Activated naive CD8-positive, alpha-beta T cell treated with anti-CD3 and anti-CD28 coated beads, Interleukin-2, amount 50 U/mL, for 24 hours (primary cell): ENCODE measurements at regions not wholly inside any gene's neighbourhood (a gene's known extent, or its start where the extent isn't known, plus 50 kb on each side); places are given as distances from the start of the nearest gene placed in this dataset.
A peak's percentile ranks its signal among the peaks of the same experiment; 100 is the strongest.

Experiments used
- ATAC-seq: fragments of 150-1000 bp; cut with Tn5 transposase; one replicate; pipeline ENCODE4 v1.10.0; 2021
- DNase-seq: peaks from one replicate; pipeline ENCODE4 v3.0.0; 2021
- H3K27ac Mint-ChIP-seq: one replicate; pipeline ENCODE4 v1.8.0; 2021; ENCODE audit warnings: mild to moderate bottlenecking, mixed read lengths
- H3K27me3 Mint-ChIP-seq: one replicate; pipeline ENCODE4 v1.8.0; 2021; ENCODE audit warnings: mixed read lengths
- H3K36me3 Mint-ChIP-seq: one replicate; pipeline ENCODE4 v1.8.0; 2021; ENCODE audit warnings: low read depth, mixed read lengths
- H3K4me1 Mint-ChIP-seq: one replicate; pipeline ENCODE4 v1.8.0; 2021; ENCODE audit warnings: mixed read lengths
- H3K4me3 Mint-ChIP-seq: one replicate; pipeline ENCODE4 v1.8.0; 2021; ENCODE audit warnings: mild to moderate bottlenecking, moderate library complexity, mixed read lengths
- H3K9me3 Mint-ChIP-seq: one replicate; pipeline ENCODE4 v1.8.0; 2021; ENCODE audit warnings: mixed read lengths

DNA sequence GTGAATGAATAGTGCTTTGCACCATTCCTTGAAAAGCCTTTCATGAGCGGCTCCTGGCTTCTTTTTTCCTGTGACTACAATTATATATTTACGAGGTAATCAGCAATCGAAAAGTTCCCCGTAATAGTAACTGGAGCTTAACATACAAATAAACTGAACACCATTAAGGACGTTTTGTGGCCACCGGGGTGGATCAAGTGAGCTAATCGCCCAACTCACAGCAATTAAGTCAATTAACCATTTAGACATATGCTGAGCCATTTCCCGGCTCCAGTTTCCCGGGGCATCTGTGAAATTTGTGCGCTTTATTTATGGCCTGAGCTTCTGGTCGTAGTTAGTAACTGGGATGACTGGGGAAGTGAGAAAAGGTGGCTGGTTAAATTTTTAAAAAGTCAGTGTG lies 465.2 kb downstream of the MIAT start:
- DNase-seq (no peak), ATAC-seq (no peak)
- H3K4me1 Mint-ChIP-seq: peaks cover 4% of the 10 kb centered on the region
- H3K36me3 Mint-ChIP-seq: no peaks in the 10 kb centered on the region
- H3K27me3 Mint-ChIP-seq: peaks cover 33% of the 10 kb centered on the region
- no peak overlapping the region for H3K4me3 Mint-ChIP-seq
- H3K27ac Mint-ChIP-seq: no peak overlapping the region
- no peaks in the 10 kb centered on the region for H3K9me3 Mint-ChIP-seq

GRCh38 chr22:27123880-27124279 lies 466.5 kb downstream of the MIAT start:
- H3K9me3 Mint-ChIP-seq: no peaks in the 10 kb centered on the region
- ATAC-seq (no peak), DNase-seq (no peak)
- peaks cover 32% of the 10 kb centered on the region for H3K27me3 Mint-ChIP-seq
- H3K4me1 Mint-ChIP-seq: peaks cover 4% of the 10 kb centered on the region
- no peak overlapping the region for H3K27ac Mint-ChIP-seq
- no peak overlapping the region for H3K4me3 Mint-ChIP-seq
- no peaks in the 10 kb centered on the region for H3K36me3 Mint-ChIP-seq

DNA sequence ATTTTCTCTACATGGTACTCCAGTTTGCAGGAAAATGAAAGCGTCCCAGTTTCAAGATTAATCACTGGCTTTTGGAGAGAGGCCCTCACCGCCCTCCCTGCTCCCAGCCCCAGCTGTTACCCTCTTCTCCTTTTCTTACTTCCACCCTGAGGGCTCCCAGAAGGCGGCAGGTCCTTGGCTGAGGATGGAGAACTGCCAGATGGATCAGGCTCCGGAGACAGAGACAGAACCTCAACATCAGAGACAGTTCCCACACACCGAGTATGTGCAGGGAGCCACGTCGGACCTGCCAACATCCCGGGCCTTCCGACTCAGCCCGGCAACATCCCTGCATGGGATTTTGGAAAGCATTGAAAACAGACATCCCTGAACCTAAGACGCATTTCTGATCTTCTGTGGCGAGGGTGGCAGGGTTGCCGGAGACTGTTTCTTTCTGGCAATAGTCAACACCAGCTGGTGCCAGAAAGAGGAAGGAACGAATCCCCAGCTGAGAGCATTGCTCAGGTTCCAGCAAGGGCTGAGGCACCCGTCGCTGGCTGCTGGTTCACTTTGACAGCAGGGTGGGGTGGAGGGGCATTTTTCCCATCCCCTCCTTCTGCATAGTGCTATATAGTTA lies 467.1 kb downstream of the MIAT start:
- Mint-ChIP-seq H3K9me3 (no peaks in the 10 kb centered on the region), H3K27me3 (peaks cover 34% of the 10 kb centered on the region), H3K4me1 (peaks cover 4% of the 10 kb centered on the region), H3K36me3 (no peaks in the 10 kb centered on the region), H3K27ac (no peak overlapping the region), H3K4me3 (no peak overlapping the region)
- no peak for ATAC-seq
- no peak for DNase-seq

GRCh38 chr22:27125539-27125938 lies 468.2 kb downstream of the MIAT start:
- Mint-ChIP-seq H3K9me3 (no peaks in the 10 kb centered on the region), H3K4me1 (peaks cover 4% of the 10 kb centered on the region), H3K36me3 (no peaks in the 10 kb centered on the region), H3K27me3 (peaks cover 34% of the 10 kb centered on the region), H3K27ac (no peak overlapping the region), H3K4me3 (no peak overlapping the region)
- DNase-seq (no peak), ATAC-seq (no peak)

GRCh38 chr22:27127911-27128310 lies 470.5 kb downstream of the MIAT start:
- H3K4me3 Mint-ChIP-seq: no peak overlapping the region
- DNase-seq (no peak), ATAC-seq (no peak)
- peaks cover 43% of the 10 kb centered on the region for H3K27me3 Mint-ChIP-seq
- peaks cover 6% of the 10 kb centered on the region for H3K4me1 Mint-ChIP-seq
- H3K36me3 Mint-ChIP-seq: no peaks in the 10 kb centered on the region
- H3K27ac Mint-ChIP-seq: no peak overlapping the region
- no peaks in the 10 kb centered on the region for H3K9me3 Mint-ChIP-seq

DNA sequence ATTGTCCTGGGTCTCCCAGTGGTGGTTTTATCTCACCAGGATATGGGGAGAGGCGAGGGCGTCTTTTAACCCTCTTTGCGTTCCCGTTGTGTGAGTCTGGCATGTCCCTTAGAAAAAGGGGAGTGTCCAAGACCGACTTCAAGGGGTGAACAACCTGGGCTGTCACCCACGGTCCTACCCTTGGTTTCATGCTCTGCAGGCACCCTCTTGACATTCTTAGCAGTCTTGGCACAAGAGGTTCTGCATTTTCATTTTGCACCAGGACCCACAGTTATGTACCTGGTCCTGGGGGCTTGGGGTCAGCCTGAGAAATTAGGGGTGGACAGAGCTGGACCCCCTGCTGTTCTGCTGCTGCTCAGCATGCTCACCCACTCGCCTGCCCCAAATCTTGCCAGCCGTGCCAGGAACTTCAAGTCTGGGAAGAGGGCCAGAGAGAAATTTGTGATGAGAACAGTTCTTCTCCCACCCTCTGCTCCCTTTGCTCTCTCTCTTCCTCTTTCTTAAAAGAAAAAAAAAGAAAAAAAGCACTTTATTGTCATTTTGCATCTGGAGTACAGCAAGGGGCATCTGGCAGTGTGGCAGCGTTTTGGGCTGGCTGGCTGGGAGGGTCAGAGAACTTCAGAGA lies 471.2 kb downstream of the MIAT start:
- peaks cover 6% of the 10 kb centered on the region for H3K4me1 Mint-ChIP-seq
- H3K27ac Mint-ChIP-seq: no peak overlapping the region
- ATAC-seq: no peak
- no peaks in the 10 kb centered on the region for H3K36me3 Mint-ChIP-seq
- H3K4me3 Mint-ChIP-seq: no peak overlapping the region
- H3K27me3 Mint-ChIP-seq: peaks cover 45% of the 10 kb centered on the region
- H3K9me3 Mint-ChIP-seq: no peaks in the 10 kb centered on the region
- no peak for DNase-seq

- ATAC-seq (no peak), DNase-seq (no peak)
- Mint-ChIP-seq H3K36me3 (no peaks in the 10 kb centered on the region), H3K27ac (no peak overlapping the region), H3K4me1 (peaks cover 6% of the 10 kb centered on the region), H3K4me3 (no peak overlapping the region), H3K9me3 (no peaks in the 10 kb centered on the region), H3K27me3 (peaks cover 41% of the 10 kb centered on the region)
Measured at GRCh38 chr22:27129266-27129665, 471.9 kb downstream of the MIAT start.

DNA sequence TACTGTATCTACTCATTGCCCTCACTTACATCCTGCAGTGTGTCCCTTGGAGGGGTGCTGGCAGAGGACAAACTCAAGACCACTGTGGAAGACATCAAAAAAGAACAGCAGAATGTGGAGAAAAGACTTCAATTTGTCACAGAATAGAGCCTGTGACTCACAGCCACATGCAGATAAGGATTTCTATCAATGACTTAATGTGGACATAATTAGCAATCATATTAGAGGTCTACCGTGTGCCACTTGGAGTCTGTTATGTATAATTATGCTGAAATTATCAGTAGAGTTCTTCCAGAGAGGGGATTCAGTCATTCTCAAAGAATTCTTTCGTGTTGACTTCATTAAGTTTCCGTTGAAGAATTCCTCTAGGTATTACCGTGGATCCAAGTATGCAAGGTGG lies 473.5 kb downstream of the MIAT start:
- no peak for ATAC-seq
- Mint-ChIP-seq H3K27ac (no peak overlapping the region), H3K4me3 (no peak overlapping the region), H3K9me3 (no peaks in the 10 kb centered on the region), H3K4me1 (peaks cover 2% of the 10 kb centered on the region), H3K27me3 (peaks cover 32% of the 10 kb centered on the region), H3K36me3 (no peaks in the 10 kb centered on the region)
- no peak for DNase-seq

- DNase-seq (no peak), ATAC-seq (no peak)
- peaks cover 30% of the 10 kb centered on the region for H3K27me3 Mint-ChIP-seq
- no peaks in the 10 kb centered on the region for H3K36me3 Mint-ChIP-seq
- H3K4me3 Mint-ChIP-seq: no peak overlapping the region
- H3K4me1 Mint-ChIP-seq: peaks cover 2% of the 10 kb centered on the region
- no peaks in the 10 kb centered on the region for H3K9me3 Mint-ChIP-seq
- peak overlapping the region; percentile 16 for H3K27ac Mint-ChIP-seq
Measured at GRCh38 chr22:27131346-27131745, 474.0 kb downstream of the MIAT start.

DNA sequence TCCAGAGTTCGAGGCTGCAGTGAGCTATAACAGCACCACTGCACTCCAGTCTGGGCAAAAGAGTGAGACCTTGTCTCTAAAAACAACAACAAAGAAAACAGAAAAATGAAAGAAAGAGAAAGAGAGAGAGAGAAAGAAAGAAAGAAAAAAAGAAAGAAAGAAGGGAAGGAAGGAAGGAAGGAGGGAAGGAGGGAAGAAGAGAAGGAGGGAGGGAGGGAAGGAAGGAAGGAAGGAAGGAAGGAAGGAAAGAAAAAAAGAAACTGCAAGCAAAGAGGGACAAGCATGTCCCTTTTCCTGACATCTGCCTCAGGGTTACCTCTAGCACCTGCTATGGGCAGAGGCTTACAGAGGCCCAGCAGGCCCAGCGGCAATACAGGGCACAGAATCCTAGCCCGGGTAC lies 475.0 kb downstream of the MIAT start:
- peaks cover 7% of the 10 kb centered on the region for H3K9me3 Mint-ChIP-seq
- ATAC-seq (no peak), DNase-seq (no peak)
- H3K27ac Mint-ChIP-seq: no peak overlapping the region
- H3K36me3 Mint-ChIP-seq: no peaks in the 10 kb centered on the region
- peaks cover 22% of the 10 kb centered on the region for H3K27me3 Mint-ChIP-seq
- no peak overlapping the region for H3K4me3 Mint-ChIP-seq
- peaks cover 2% of the 10 kb centered on the region for H3K4me1 Mint-ChIP-seq

GRCh38 chr22:27133019-27133431 lies 475.6 kb downstream of the MIAT start:
- DNase-seq (no peak), ATAC-seq (no peak)
- no peak overlapping the region for H3K4me3 Mint-ChIP-seq
- no peak overlapping the region for H3K27ac Mint-ChIP-seq
- peaks cover 7% of the 10 kb centered on the region for H3K9me3 Mint-ChIP-seq
- H3K27me3 Mint-ChIP-seq: peaks cover 22% of the 10 kb centered on the region
- no peaks in the 10 kb centered on the region for H3K36me3 Mint-ChIP-seq
- peaks cover 2% of the 10 kb centered on the region for H3K4me1 Mint-ChIP-seq

GRCh38 chr22:27133681-27134314 lies 476.4 kb downstream of the MIAT start:
- Mint-ChIP-seq H3K36me3 (no peaks in the 10 kb centered on the region), H3K27me3 (peaks cover 22% of the 10 kb centered on the region), H3K27ac (no peak overlapping the region), H3K4me1 (peaks cover 2% of the 10 kb centered on the region), H3K9me3 (peaks cover 7% of the 10 kb centered on the region), H3K4me3 (no peak overlapping the region)
- ATAC-seq (no peak), DNase-seq (no peak)

- DNase-seq: peak; percentile 16
- H3K27ac Mint-ChIP-seq: no peak overlapping the region
Measured at GRCh38 chr22:27134315-27134701, 476.9 kb downstream of the MIAT start.

GRCh38 chr22:27135031-27135981 lies 477.9 kb downstream of the MIAT start:
- Mint-ChIP-seq H3K27me3 (peaks cover 19% of the 10 kb centered on the region), H3K9me3 (peaks cover 7% of the 10 kb centered on the region), H3K36me3 (no peaks in the 10 kb centered on the region), H3K4me1 (peaks cover 2% of the 10 kb centered on the region), H3K27ac (no peak overlapping the region), H3K4me3 (no peak overlapping the region)
- DNase-seq (no peak), ATAC-seq (no peak)

More at GRCh38 chr22:27134315-27134701, 476.9 kb downstream of the MIAT start:
- H3K36me3 Mint-ChIP-seq: no peaks in the 10 kb centered on the region
- H3K4me1 Mint-ChIP-seq: peaks cover 2% of the 10 kb centered on the region
- peaks cover 19% of the 10 kb centered on the region for H3K27me3 Mint-ChIP-seq
- peaks cover 7% of the 10 kb centered on the region for H3K9me3 Mint-ChIP-seq
- peak; percentile 75 for ATAC-seq
- no peak overlapping the region for H3K4me3 Mint-ChIP-seq
